ENCODE measurements at regions not wholly inside any gene's neighbourhood (a gene's known extent, or its start where the extent isn't known, plus 50 kb on each side); places are given as distances from the start of the nearest gene placed in this dataset.
"Not testable (repeated sequence)": the region's sequence is repeated elsewhere in the genome, so short reads cannot be mapped to it uniquely, and the experiment has no call there.

DNA sequence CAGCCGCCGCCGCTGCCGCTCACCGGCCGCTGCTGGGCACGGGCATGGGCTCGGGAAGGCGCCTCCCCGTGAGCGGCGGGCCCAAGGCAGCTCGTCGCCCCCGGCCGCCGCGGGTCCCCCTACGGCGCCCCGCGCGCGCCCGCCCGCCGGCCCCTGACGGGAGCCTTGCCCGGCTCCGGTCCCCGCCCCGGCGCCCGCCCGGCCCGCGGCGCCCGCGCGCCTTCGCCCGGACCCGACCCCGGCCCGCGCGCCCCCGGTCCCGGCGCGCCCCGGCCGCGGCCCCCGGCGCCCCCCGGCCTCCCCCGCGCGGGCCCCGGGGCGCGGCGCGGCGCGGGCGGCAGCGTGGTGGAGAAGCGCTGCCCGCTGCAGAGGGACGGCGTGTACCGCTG is 177.7 kb downstream of the OR4M2 start:
- DNase-seq (ENCODE audit: low spot score) = no peak
- TF ChIP-seq, protein P1, sequence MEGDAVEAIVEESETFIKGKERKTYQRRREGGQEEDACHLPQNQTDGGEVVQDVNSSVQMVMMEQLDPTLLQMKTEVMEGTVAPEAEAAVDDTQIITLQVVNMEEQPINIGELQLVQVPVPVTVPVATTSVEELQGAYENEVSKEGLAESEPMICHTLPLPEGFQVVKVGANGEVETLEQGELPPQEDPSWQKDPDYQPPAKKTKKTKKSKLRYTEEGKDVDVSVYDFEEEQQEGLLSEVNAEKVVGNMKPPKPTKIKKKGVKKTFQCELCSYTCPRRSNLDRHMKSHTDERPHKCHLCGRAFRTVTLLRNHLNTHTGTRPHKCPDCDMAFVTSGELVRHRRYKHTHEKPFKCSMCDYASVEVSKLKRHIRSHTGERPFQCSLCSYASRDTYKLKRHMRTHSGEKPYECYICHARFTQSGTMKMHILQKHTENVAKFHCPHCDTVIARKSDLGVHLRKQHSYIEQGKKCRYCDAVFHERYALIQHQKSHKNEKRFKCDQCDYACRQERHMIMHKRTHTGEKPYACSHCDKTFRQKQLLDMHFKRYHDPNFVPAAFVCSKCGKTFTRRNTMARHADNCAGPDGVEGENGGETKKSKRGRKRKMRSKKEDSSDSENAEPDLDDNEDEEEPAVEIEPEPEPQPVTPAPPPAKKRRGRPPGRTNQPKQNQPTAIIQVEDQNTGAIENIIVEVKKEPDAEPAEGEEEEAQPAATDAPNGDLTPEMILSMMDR (IDR thresholded peaks at IDR 0.05) = no peak
- ATAC-seq (ENCODE audit: low FRiP score) = no peak

DNA sequence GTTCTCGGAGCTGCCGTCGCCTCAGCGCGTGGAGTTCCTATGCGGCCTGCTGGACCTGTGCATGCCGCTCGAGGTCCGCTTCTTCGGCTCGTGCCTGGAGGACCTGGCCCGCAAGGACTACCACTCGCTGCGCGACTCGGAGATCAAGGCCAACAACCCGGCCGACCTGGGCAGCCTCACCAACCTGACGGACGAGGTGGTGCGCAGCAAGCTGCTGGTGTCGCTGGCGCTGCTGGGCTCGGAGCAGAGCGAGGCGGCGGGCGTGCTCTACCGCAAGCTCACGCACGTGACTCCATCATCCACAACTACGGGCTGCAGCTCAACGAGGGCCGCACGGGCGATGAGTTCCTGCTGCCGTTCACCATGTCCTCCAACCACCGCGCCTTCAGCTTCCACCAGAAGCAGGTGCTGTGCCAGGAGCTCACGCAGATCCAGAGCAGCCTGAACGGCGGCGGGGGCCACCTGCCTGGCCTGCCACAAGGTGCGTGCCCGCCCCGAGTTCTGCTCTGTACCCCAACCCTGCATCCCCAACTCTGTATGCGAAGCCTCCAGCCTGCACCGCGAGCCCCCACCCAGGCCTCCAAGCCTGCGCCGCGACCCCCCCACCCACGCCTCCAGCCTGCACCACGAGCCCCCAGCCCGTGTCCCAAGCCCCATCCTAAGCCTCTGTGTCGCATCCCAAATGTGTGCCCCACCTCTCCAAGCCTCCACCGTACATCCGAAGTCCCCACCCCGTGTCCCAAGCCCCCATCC is 178.2 kb downstream of the OR4M2 start:
- no peak for ATAC-seq (ENCODE audit: low FRiP score)
- no peak for DNase-seq (ENCODE audit: low spot score)
- TF ChIP-seq, protein P1 (IDR thresholded peaks at IDR 0.05) = no peak

DNA sequence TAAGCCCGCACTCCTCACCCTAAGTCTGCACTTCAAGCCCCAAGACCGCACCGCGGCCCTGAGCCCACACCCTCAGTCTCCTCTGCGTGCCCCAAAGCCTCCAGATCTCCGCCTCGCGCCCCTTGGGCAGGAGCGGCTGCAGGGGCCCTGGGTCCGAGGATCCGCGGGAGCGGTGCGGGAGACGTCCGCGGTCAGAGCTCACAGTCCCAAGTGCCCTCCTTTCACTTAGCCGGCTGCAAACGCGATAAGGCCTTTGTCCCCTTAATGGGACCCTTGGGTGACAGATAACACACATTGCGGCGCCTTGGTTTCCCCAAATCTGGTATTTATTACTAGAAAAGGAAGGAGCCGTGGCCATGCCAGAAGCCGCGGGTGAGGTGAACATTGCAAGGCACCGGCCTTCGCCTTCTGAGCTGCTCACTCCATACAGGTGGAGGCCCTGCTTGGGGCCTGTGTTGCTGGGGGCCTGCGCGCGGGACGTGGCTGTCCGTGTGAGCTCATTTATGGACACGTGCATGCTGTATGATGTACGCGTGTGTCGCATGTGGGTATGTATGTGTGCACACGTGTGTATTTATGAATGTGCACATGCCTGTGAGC is 178.9 kb downstream of the OR4M2 start:
- ATAC-seq (ENCODE audit: low FRiP score) = not testable (repeated sequence)
- peak; percentile 8 for DNase-seq (ENCODE audit: low spot score)

DNA sequence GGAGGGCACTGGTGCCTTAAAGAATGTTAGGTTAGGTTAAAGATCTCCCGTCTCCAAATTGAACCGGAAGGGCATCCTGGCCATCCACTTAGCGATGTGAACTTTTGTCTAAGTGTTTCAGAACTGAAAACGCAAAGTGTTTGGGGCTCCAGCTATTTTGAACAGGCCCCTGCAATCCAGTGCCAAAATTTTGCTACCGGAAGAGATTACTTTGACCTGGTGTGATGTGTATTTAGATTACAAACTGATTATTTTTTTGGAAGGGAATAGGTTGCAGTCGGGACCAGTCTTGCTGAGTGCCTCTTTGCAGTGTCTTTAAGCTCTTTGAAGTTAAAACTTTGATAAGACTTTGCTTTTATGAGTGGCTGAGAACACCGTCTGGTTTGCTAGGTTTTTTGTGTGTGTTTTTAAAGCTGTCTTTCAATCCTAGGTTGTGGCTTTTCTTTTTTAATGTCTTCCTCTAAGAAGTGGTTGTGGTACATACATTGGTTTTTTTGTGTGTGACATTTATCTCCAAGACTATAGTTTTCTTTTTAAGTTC is 179.6 kb downstream of the OR4M2 start:
- TF ChIP-seq, protein P1 (IDR thresholded peaks at IDR 0.05) = no peak
- DNase-seq (ENCODE audit: low spot score) (peak; percentile 6), ATAC-seq (ENCODE audit: low FRiP score) (no peak)

DNA sequence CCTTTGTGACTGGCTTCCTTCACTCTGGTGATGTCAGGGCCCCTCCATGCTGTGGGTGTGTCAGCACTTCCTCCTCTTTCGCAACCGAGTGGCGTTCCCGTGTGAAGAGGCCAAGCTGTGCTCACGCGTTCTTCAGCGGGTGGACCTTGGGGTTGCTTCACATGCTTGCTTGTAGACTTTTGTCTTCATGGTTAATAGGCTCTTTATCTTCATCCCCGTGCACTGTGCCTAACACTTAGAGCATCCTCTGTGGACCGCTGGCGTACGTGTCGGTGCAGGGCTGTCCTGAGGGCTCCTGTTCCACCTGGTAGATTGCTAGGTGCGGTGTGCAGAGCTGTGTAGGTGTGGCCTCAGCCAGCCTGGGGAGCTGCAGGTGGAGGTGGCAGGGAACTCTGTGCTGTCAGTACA is 182.3 kb downstream of the OR4M2 start:
- ATAC-seq (ENCODE audit: low FRiP score) (no peak), DNase-seq (ENCODE audit: low spot score) (no peak)
- TF ChIP-seq, protein P1 (IDR thresholded peaks at IDR 0.05) = no peak

DNA sequence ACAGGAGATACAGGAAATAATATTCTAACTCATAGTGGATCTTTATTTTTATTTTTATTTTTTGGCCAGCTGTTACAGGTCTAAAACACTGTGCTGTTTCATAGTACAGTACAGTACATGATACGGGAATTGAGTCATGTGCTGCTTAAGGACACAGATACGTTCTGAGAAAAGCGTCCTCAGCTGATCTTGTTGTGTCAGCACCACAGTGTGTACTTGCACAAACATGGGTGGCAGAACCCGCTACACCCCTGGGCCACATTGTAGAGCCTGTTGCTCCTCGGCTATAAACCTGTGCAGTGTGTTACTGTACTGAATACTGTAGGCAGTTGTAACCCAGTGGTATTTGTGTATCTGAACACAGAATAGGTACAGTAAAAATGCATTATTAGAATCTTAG is 183.4 kb downstream of the OR4M2 start:
- DNase-seq (ENCODE audit: low spot score) (no peak), ATAC-seq (ENCODE audit: low FRiP score) (no peak)
- TF ChIP-seq, protein P1 (IDR thresholded peaks at IDR 0.05) = no peak

DNA sequence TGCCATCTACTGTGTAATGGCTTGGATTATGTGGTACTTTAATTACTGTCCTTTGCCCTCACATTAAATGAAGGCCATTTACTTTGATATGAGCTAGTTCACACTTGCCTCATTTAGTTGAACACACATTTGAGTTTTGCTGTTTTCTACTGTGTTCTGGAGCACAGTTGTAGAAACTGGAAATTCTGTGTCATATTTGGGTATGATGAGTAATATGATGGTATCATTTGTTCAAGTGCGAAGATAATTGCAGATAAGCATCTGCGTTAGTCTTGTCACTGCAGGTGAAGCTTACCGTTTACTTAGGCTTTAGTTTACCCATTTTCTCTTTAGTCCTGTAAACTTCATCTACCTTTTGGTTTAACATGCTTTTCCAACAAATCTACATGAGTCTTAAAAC is 183.9 kb downstream of the OR4M2 start:
- ATAC-seq (ENCODE audit: low FRiP score); DNase-seq (ENCODE audit: low spot score): not testable (repeated sequence)

All from omental fat pad (tissue), 3 donors.